Esophagus squamous epithelium (tissue), 5 donors: ENCODE measurements at regions not wholly inside any gene's neighbourhood (a gene's known extent, or its start where the extent isn't known, plus 50 kb on each side); places are given as distances from the start of the nearest gene placed in this dataset.

Experiments
- DNase-seq: peaks from one replicate; lab custom pipeline; 2025; lab: John Stamatoyannopoulos, UW
- H3K27ac ChIP-seq, 4 donors: fragments of 200-600 bp; sonication (generic); one replicate each; pipeline ENCODE4 v1.5.1; 2016 to 2019; ENCODE audit warnings: mild to moderate bottlenecking in 1 of 4
- H3K27me3 ChIP-seq, 4 donors: fragments of 200-600 bp; sonication (generic); 1 replicate in 3 of 4; 2 replicates in 1 of 4; pipeline versions ENCODE4 v1.5.1 to v1.6.0; 2017 to 2021; ENCODE audit warnings: antibody characterized with exemption in 1 of 4
- H3K36me3 ChIP-seq, 3 donors: fragments of 200-600 bp; sonication (generic); one replicate each; pipeline ENCODE4 v1.5.1; 2016 to 2019
- H3K4me1 ChIP-seq, 3 donors: fragments of 200-600 bp; sonication (generic); one replicate each; pipeline ENCODE4 v1.5.1; 2017 to 2019
- H3K4me3 ChIP-seq, 4 donors: fragments of 200-600 bp; sonication (generic); 1 replicate in 3 of 4; 2 replicates in 1 of 4; pipeline ENCODE4 v1.5.1; 2016 to 2019; ENCODE audit warnings: mild to moderate bottlenecking in 2 of 4, moderate library complexity in 1 of 4
- H3K9me3 ChIP-seq, 3 donors: fragments of 200-600 bp; sonication (generic); one replicate each; pipeline ENCODE4 v1.5.1; 2016 to 2019
- POLR2A ChIP-seq, 4 donors: fragments of 450-650 bp; IDR thresholded peaks; one replicate each; pipeline ENCODE4 v1.6.1; 2017; ENCODE audit warnings: antibody characterized with exemption in 4 of 4, mild to moderate bottlenecking in 4 of 4, moderate library complexity in 3 of 4
- WGBS, 2 donors: methylation state at CpG; one replicate each; pipeline ENCODE4 v1.1.5; 2018; 5-methylcytosine and 5-hydroxymethylcytosine counted together
- intact Hi-C: fragments of 100-400 bp; cut with DNase I; formaldehyde crosslinking; loops from one replicate; pipeline ENCODE4 v1.15.0; 2022
- TF ChIP-seq, protein P1 (sequence below), 6 experiments: fragments of 450-650 bp in 4 of 6; fragments of 200-600 bp in 2 of 6; sonication (generic) in 2 of 6; IDR thresholded peaks; one replicate each; pipeline ENCODE4 v1.5.1; 2016 to 2019; ENCODE audit warnings: antibody characterized with exemption in 6 of 6, mild to moderate bottlenecking in 4 of 6, moderate library complexity in 4 of 6
- donor health status: DM: yes; HTN: yes; CAD: no.

- Histone ChIP-seq H3K4me1 (no peaks in the 10 kb centered on the region), H3K27me3 (peaks cover 0 to 12% (median 0%) of the 10 kb centered on the region in 4 donors), H3K36me3 (no peaks in the 10 kb centered on the region), H3K9me3 (peaks cover 0 to 12% (median 10%) of the 10 kb centered on the region in 3 donors), H3K4me3 (no peak overlapping the region), H3K27ac (no peak overlapping the region)
- DNase-seq = no peak
- WGBS, 2 donors = 44 to 45% methylated on average over 2 of the region's 2 CpGs
- TF ChIP-seq, protein P1, sequence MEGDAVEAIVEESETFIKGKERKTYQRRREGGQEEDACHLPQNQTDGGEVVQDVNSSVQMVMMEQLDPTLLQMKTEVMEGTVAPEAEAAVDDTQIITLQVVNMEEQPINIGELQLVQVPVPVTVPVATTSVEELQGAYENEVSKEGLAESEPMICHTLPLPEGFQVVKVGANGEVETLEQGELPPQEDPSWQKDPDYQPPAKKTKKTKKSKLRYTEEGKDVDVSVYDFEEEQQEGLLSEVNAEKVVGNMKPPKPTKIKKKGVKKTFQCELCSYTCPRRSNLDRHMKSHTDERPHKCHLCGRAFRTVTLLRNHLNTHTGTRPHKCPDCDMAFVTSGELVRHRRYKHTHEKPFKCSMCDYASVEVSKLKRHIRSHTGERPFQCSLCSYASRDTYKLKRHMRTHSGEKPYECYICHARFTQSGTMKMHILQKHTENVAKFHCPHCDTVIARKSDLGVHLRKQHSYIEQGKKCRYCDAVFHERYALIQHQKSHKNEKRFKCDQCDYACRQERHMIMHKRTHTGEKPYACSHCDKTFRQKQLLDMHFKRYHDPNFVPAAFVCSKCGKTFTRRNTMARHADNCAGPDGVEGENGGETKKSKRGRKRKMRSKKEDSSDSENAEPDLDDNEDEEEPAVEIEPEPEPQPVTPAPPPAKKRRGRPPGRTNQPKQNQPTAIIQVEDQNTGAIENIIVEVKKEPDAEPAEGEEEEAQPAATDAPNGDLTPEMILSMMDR (IDR thresholded peaks at IDR 0.05) = no peak
- no peak for TF ChIP-seq POLR2A (IDR thresholded peaks at IDR 0.05)
- intact Hi-C loops = no loop called here
Observed at GRCh38 chr14:23704890-23705289, 68.7 kb downstream of the DHRS2 start.

DNA sequence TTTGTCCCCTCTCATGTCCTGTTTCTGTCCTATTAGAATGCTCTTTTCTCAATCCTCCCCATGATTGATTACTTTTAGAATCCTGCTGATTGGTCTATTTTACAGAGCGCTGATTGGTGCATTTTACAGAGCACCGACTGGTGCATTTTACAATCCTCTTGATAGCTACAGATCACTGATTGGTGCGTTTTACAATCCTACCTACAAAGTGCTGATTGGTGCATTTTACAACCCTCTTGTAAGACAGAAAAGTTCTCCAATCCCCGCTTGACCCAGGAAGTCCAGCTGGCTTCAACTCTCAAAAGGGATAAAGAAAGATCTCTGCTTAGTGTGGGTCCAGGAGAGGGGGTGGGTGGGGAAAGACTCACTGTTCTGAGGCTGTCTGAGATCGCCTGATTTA is 71.3 kb downstream of the DHRS2 start:
- H3K27me3 ChIP-seq = peaks cover 0 to 7% (median 0%) of the 10 kb centered on the region in 4 donors
- H3K4me3 ChIP-seq = no peak overlapping the region
- no peak for TF ChIP-seq POLR2A (IDR thresholded peaks at IDR 0.05)
- TF ChIP-seq, protein P1 (IDR thresholded peaks at IDR 0.05) = no peak
- 72 to 91% methylated on average over 4 of the region's 5 CpGs for WGBS, 2 donors
- peaks cover 0 to 12% (median 10%) of the 10 kb centered on the region in 3 donors for H3K9me3 ChIP-seq
- intact Hi-C loops = no loop called here
- H3K4me1 ChIP-seq = no peaks in the 10 kb centered on the region
- DNase-seq = no peak
- no peak overlapping the region for H3K27ac ChIP-seq
- no peaks in the 10 kb centered on the region for H3K36me3 ChIP-seq

GRCh38 chr14:23708343-23708742 is 72.2 kb downstream of the DHRS2 start:
- TF ChIP-seq POLR2A (IDR thresholded peaks at IDR 0.05) = no peak
- TF ChIP-seq, protein P1 (IDR thresholded peaks at IDR 0.05) = no peak
- H3K27ac ChIP-seq = no peak overlapping the region
- peaks cover 0 to 15% (median 0%) of the 10 kb centered on the region in 4 donors for H3K27me3 ChIP-seq
- H3K36me3 ChIP-seq = no peaks in the 10 kb centered on the region
- H3K4me3 ChIP-seq = no peak overlapping the region
- no peak for DNase-seq
- H3K9me3 ChIP-seq = peaks cover 0 to 12% (median 10%) of the 10 kb centered on the region in 3 donors
- intact Hi-C loops = no loop called here
- no peaks in the 10 kb centered on the region for H3K4me1 ChIP-seq
- WGBS, 2 donors = 86 to 89% methylated on average over 4 of the region's 4 CpGs

DNA sequence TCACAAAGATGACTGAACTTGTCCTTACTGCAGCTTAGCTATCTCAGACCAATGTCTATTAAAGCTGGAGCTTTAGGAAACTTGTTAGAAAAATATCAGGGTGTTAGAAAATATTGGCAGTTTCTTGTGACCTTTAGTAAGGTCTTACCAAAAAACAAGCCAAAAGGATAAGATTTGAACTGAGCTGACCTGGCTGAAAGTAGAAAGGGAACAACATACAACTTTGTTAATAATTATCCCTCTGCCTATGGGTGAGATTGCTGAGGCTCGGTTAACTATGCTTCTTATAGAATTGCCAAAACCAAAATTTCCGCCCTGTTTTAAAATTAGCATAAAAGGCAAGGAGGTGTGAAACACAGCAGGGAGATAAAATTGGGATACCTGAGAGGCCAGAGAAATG is 73.8 kb downstream of the DHRS2 start:
- Histone ChIP-seq H3K27ac (no peak overlapping the region), H3K27me3 (peaks cover 0 to 15% (median 0%) of the 10 kb centered on the region in 4 donors), H3K4me3 (no peak overlapping the region), H3K36me3 (no peaks in the 10 kb centered on the region), H3K9me3 (peaks cover 0 to 8% (median 6%) of the 10 kb centered on the region in 3 donors), H3K4me1 (no peaks in the 10 kb centered on the region)
- WGBS, 2 donors = 53 to 93% methylated on average over 2 of the region's 2 CpGs
- intact Hi-C loops = no loop called here
- no peak for DNase-seq
- TF ChIP-seq, protein P1 (IDR thresholded peaks at IDR 0.05) = no peak
- TF ChIP-seq POLR2A (IDR thresholded peaks at IDR 0.05) = no peak

- intact Hi-C loops = no loop called here
- no peak for DNase-seq
- peaks cover 0 to 15% (median 0%) of the 10 kb centered on the region in 4 donors for H3K27me3 ChIP-seq
- WGBS, 2 donors = 73 to 77% methylated on average over 2 of the region's 2 CpGs
- TF ChIP-seq, protein P1 (IDR thresholded peaks at IDR 0.05) = no peak
- no peak for TF ChIP-seq POLR2A (IDR thresholded peaks at IDR 0.05)
- no peak overlapping the region for H3K27ac ChIP-seq
- no peaks in the 10 kb centered on the region for H3K9me3 ChIP-seq
- H3K4me1 ChIP-seq = no peaks in the 10 kb centered on the region
- no peak overlapping the region for H3K4me3 ChIP-seq
- H3K36me3 ChIP-seq = no peaks in the 10 kb centered on the region
Observed at GRCh38 chr14:23712287-23712686, 76.1 kb downstream of the DHRS2 start.
